ENCODE measurements at regions not wholly inside any gene's neighbourhood (a gene's known extent, or its start where the extent isn't known, plus 50 kb on each side); places are given as distances from the start of the nearest gene placed in this dataset.
"Not testable (repeated sequence)": the region's sequence is repeated elsewhere in the genome, so short reads cannot be mapped to it uniquely, and the experiment has no call there.

GRCh38 chr11:12058425-12059115, 50.1 kb upstream of the DKK3 start:
- Mint-ChIP-seq H3K9me3 (peaks cover 0 to 1% (median 0%) of the 10 kb centered on the region in 3 donors), H3K4me3 (no peak overlapping the region), H3K4me1 (no peaks in the 10 kb centered on the region), H3K36me3 (no peaks in the 10 kb centered on the region), H3K27me3 (peaks cover 2% of the 10 kb centered on the region), H3K27ac (no peak overlapping the region)

GRCh38 chr11:12059144-12059543, 50.7 kb upstream of the DKK3 start:
- H3K27ac Mint-ChIP-seq, H3K27me3 Mint-ChIP-seq, H3K9me3 Mint-ChIP-seq, H3K4me1 Mint-ChIP-seq, H3K36me3 Mint-ChIP-seq: not testable (repeated sequence)
- peak overlapping the region in 1 of 4 donors; percentile 17 for H3K4me3 Mint-ChIP-seq

- Mint-ChIP-seq H3K4me1 (no peaks in the 10 kb centered on the region), H3K9me3 (peaks cover 0 to 1% (median 0%) of the 10 kb centered on the region in 3 donors), H3K27ac (no peak overlapping the region), H3K27me3 (peaks cover 6% of the 10 kb centered on the region), H3K36me3 (no peaks in the 10 kb centered on the region), H3K4me3 (no peak overlapping the region)
These were observed 49.9 kb upstream of the MICAL2 start for GRCh38 chr11:12060385-12060985.

Measured in IgD-negative memory B cell (primary cell).